ENCODE measurements at regions not wholly inside any gene's neighbourhood (a gene's known extent, or its start where the extent isn't known, plus 50 kb on each side); places are given as distances from the start of the nearest gene placed in this dataset.

DNA sequence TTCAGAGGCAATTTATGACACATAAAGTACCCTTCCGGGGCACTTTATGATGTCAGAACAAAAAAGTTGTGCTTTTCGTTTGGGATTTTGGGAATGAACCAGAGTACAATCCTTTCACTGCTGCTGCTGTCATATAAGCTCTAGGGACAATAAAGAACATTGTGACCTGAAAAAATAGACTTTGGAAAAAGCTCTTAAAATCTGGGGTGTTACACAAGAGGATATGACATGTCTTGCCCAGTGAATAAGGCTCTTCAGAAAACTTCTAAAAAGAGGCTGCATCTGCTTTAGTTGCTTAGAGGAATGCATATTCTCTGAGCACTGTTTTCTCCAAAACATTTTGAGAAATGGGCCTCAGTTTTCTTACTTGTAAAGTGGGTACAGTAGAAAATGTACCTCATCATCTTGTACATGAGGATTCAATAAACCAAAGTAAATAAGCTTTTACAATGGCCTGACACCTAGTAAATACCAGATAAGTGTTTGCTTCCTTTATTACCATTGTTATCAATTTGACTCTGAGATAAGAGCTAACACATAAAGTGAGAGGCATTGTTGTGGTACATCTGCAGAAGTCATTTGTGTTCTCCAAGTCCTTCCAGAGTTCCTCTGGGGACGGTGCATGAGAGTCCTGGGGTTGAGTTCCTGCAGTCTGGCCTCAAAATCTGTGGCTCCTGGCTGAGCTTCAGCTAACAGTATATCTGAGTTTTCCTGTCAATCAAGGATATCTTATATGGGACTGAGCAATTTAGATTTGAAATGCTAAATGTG, 67.4 kb upstream of the EDNRB start:
- H3K36me3 ChIP-seq (replicated peaks; ENCODE audit: insufficient read depth, low read length): no peaks in the 10 kb centered on the region
- no peak for DNase-seq
- peaks cover 2% of the 10 kb centered on the region; the same call in 1 of the 2 replicates for H3K4me1 ChIP-seq (ENCODE audit: low read length)
- no peaks in the 10 kb centered on the region for H4K20me1 ChIP-seq (ENCODE audit: insufficient read depth, low read length)
- no peaks in the 10 kb centered on the region for H3F3A ChIP-seq (ENCODE audit: insufficient read depth, low read length)
- no peak overlapping the region for H3K4me2 ChIP-seq (ENCODE audit: low read depth, low read length)
- no peak overlapping the region for H2AFZ ChIP-seq (ENCODE audit: low read length)
- TF ChIP-seq EZH2 (optimal IDR thresholded peaks at IDR 0.05; ENCODE audit: low read depth, low read length) (no peak), EZH2phosphoT487 (IDR thresholded peaks at IDR 0.05; ENCODE audit: low read length) (no peak)
- TF ChIP-seq, protein P1, sequence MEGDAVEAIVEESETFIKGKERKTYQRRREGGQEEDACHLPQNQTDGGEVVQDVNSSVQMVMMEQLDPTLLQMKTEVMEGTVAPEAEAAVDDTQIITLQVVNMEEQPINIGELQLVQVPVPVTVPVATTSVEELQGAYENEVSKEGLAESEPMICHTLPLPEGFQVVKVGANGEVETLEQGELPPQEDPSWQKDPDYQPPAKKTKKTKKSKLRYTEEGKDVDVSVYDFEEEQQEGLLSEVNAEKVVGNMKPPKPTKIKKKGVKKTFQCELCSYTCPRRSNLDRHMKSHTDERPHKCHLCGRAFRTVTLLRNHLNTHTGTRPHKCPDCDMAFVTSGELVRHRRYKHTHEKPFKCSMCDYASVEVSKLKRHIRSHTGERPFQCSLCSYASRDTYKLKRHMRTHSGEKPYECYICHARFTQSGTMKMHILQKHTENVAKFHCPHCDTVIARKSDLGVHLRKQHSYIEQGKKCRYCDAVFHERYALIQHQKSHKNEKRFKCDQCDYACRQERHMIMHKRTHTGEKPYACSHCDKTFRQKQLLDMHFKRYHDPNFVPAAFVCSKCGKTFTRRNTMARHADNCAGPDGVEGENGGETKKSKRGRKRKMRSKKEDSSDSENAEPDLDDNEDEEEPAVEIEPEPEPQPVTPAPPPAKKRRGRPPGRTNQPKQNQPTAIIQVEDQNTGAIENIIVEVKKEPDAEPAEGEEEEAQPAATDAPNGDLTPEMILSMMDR (IDR thresholded peaks at IDR 0.05; ENCODE audit: low read length): no peak
- no peaks in the 10 kb centered on the region for H3K27me3 ChIP-seq (replicated peaks; ENCODE audit: insufficient read depth, low read length)
- H3K9me2 ChIP-seq (replicated peaks; ENCODE audit: insufficient read depth, low read length): no peaks in the 10 kb centered on the region
- H3K9ac ChIP-seq (ENCODE audit: low read length): no peak overlapping the region
- H3K79me2 ChIP-seq (ENCODE audit: low read length): no peaks in the 10 kb centered on the region
- no peak overlapping the region for H3K4me3 ChIP-seq (ENCODE audit: low read length)
- H3K9me3 ChIP-seq (replicated peaks; ENCODE audit: insufficient read depth, low read length): no peaks in the 10 kb centered on the region
- no peak overlapping the region for H3K27ac ChIP-seq (ENCODE audit: low read length)

DNA sequence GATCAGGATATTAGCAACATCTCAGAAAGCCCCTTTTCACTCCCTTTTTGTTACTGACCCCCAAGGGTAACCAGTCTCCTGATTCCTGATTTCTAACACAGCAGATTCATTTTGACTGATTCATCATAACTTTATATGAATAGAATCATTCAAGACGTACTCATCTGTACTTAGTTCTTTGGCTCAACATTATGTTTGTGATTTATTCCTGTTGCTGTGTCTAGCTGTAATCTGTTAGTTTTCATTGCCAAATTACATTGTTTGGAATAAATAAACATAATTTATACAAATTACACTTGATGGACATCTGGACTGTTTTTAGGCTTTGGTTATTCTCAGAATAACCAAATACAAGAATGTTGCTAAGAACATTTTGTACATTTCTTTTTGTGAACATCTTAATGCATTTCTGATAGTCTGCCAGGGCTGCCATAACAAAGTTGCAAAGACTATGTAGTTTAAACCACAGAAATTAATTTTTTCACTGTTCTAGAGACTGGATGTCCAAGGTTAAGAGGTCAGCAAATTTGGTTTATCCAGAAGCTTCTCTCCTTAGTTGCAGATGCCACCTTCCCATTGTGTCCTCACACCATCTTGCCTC, 62.8 kb upstream of the EDNRB start:
- H3K79me2 ChIP-seq (ENCODE audit: low read length): no peaks in the 10 kb centered on the region
- no peak overlapping the region for H3K4me2 ChIP-seq (ENCODE audit: low read depth, low read length)
- 0 out of 2 replicates have a peak, but pooled peaks cover 3% of the 10 kb centered on the region for H3K4me1 ChIP-seq (ENCODE audit: low read length)
- no peak overlapping the region for H2AFZ ChIP-seq (ENCODE audit: low read length)
- no peaks in the 10 kb centered on the region for H3F3A ChIP-seq (ENCODE audit: insufficient read depth, low read length)
- no peak for TF ChIP-seq EZH2 (optimal IDR thresholded peaks at IDR 0.05; ENCODE audit: low read depth, low read length)
- TF ChIP-seq, protein P1 (IDR thresholded peaks at IDR 0.05; ENCODE audit: low read length): no peak
- no peak overlapping the region for H3K4me3 ChIP-seq (ENCODE audit: low read length)
- H3K9me3 ChIP-seq (replicated peaks; ENCODE audit: insufficient read depth, low read length): no peaks in the 10 kb centered on the region
- H3K9me2 ChIP-seq (replicated peaks; ENCODE audit: insufficient read depth, low read length): no peaks in the 10 kb centered on the region
- no peak for DNase-seq
- H3K9ac ChIP-seq (ENCODE audit: low read length): no peak overlapping the region
- no peaks in the 10 kb centered on the region for H4K20me1 ChIP-seq (ENCODE audit: insufficient read depth, low read length)
- H3K27me3 ChIP-seq (replicated peaks; ENCODE audit: insufficient read depth, low read length): no peaks in the 10 kb centered on the region
- H3K27ac ChIP-seq (ENCODE audit: low read length): no peak overlapping the region
- no peaks in the 10 kb centered on the region for H3K36me3 ChIP-seq (replicated peaks; ENCODE audit: insufficient read depth, low read length)

DNA sequence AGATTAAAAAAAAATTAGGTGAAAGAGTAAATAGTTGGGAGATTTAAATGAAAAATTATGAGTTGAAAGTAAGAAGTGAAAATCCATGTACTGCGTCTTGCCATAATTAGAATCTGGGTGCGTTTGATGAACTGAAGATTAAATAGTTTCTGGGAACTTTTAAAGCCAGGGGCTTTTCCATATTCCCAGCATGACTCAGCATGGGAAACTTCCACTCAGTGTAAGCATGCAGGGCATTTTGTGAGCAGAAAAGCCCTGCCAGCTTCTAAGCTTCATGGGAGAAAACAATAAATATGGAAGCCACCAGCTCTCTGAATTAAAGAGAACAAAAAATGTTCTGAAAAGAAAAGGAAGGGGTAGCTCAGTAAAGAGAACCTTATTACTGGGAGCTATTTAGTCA, 62.0 kb upstream of the EDNRB start:
- no peak for DNase-seq
- Histone ChIP-seq H3K27ac (ENCODE audit: low read length) (no peak overlapping the region), H3K9ac (ENCODE audit: low read length) (no peak overlapping the region), H3F3A (ENCODE audit: insufficient read depth, low read length) (no peaks in the 10 kb centered on the region), H3K36me3 (replicated peaks; ENCODE audit: insufficient read depth, low read length) (no peaks in the 10 kb centered on the region), H3K9me2 (replicated peaks; ENCODE audit: insufficient read depth, low read length) (no peaks in the 10 kb centered on the region), H3K27me3 (replicated peaks; ENCODE audit: insufficient read depth, low read length) (no peaks in the 10 kb centered on the region), H3K79me2 (ENCODE audit: low read length) (no peaks in the 10 kb centered on the region), H3K4me3 (ENCODE audit: low read length) (no peak overlapping the region), H2AFZ (ENCODE audit: low read length) (no peak overlapping the region), H3K9me3 (replicated peaks; ENCODE audit: insufficient read depth, low read length) (no peaks in the 10 kb centered on the region), H3K4me1 (ENCODE audit: low read length) (0 out of 2 replicates have a peak, but pooled peaks cover 3% of the 10 kb centered on the region), H4K20me1 (ENCODE audit: insufficient read depth, low read length) (no peaks in the 10 kb centered on the region), H3K4me2 (ENCODE audit: low read depth, low read length) (no peak overlapping the region)
- TF ChIP-seq EZH2phosphoT487 (IDR thresholded peaks at IDR 0.05; ENCODE audit: low read length): no peak
- TF ChIP-seq EZH2 (optimal IDR thresholded peaks at IDR 0.05; ENCODE audit: low read depth, low read length): no peak
- TF ChIP-seq, protein P1 (IDR thresholded peaks at IDR 0.05; ENCODE audit: low read length): no peak

Measured in MM.1S (cell line).